Endodermal cell (in vitro differentiated cells): ENCODE measurements at regions not wholly inside any gene's neighbourhood (a gene's known extent, or its start where the extent isn't known, plus 50 kb on each side); places are given as distances from the start of the nearest gene placed in this dataset.

Source experiments
- DNase-seq: peaks from one replicate; pipeline ENCODE4 v3.0.0-alpha.2; 2017
- H3K27ac ChIP-seq: 2 replicates; pipeline ENCODE4 v1.5.1; 2013; ENCODE audit warnings: mild to moderate bottlenecking, low read depth, low read length, moderate library complexity
- H3K27me3 ChIP-seq: 2 replicates; pipeline ENCODE4 v1.6.1; 2013; ENCODE audit warnings: mild to moderate bottlenecking, low read length, moderate library complexity; ENCODE audit not compliant: insufficient read depth, control insufficient read depth, poor library complexity, severe bottlenecking
- H3K36me3 ChIP-seq: 2 replicates; pipeline ENCODE4 v1.7.0; 2013; ENCODE audit warnings: mild to moderate bottlenecking, low read length, moderate library complexity; ENCODE audit not compliant: control insufficient read depth, insufficient read depth
- H3K4me1 ChIP-seq: one replicate; pipeline ENCODE4 v1.7.0; 2013; ENCODE audit warnings: low read length; ENCODE audit not compliant: control insufficient read depth, insufficient read depth
- H3K4me3 ChIP-seq: 2 replicates; pipeline ENCODE4 v1.5.1; 2013; ENCODE audit warnings: mild to moderate bottlenecking, low read length, moderate library complexity
- H3K9ac ChIP-seq: 2 replicates; pipeline ENCODE4 v1.6.1; 2013; ENCODE audit warnings: mild to moderate bottlenecking, low read length, moderate library complexity; ENCODE audit not compliant: poor library complexity, severe bottlenecking; ENCODE audit errors: extremely low read depth
- H3K9me3 ChIP-seq: 2 replicates; pipeline ENCODE4 v1.6.1; 2013; ENCODE audit warnings: mild to moderate bottlenecking, low read length, moderate library complexity; ENCODE audit not compliant: control insufficient read depth
- H3K27ac Mint-ChIP-seq: 2 replicates; pipeline ENCODE4 v1.8.0; 2020; ENCODE audit warnings: mixed read lengths
- H3K27me3 Mint-ChIP-seq: 2 replicates; pipeline ENCODE4 v1.8.0; 2021; ENCODE audit warnings: mild to moderate bottlenecking, mixed read lengths; ENCODE audit not compliant: insufficient read depth
- H3K36me3 Mint-ChIP-seq: 2 replicates; pipeline ENCODE4 v1.8.0; 2020; ENCODE audit warnings: low read depth, mixed read lengths
- H3K4me1 Mint-ChIP-seq: 2 replicates; pipeline ENCODE4 v1.8.0; 2020; ENCODE audit warnings: mixed read lengths
- H3K4me3 Mint-ChIP-seq: 2 replicates; pipeline ENCODE4 v1.8.0; 2020; ENCODE audit warnings: mild to moderate bottlenecking, moderate library complexity, mixed read lengths
- H3K9me3 Mint-ChIP-seq: 2 replicates; pipeline ENCODE4 v1.8.0; 2020; ENCODE audit warnings: mild to moderate bottlenecking, mixed read lengths
- WGBS, 2 experiments: methylation state at CpG; one replicate each; pipeline versions ENCODE4 v1.1.5 to v1.1.7; 2013; ENCODE audit warnings: missing lambda C conversion rate in 2 of 2, mixed read lengths in 1 of 2; ENCODE audit not compliant: insufficient coverage in 1 of 2, insufficient read length in 1 of 2; 5-methylcytosine and 5-hydroxymethylcytosine counted together
- TF ChIP-seq, protein P1 (sequence below): fragments of 200-600 bp; sonication (generic); conservative IDR thresholded peaks from 2 replicates; pipeline ENCODE4 v1.5.0; 2021; ENCODE audit warnings: antibody characterized with exemption, mild to moderate bottlenecking

DNA sequence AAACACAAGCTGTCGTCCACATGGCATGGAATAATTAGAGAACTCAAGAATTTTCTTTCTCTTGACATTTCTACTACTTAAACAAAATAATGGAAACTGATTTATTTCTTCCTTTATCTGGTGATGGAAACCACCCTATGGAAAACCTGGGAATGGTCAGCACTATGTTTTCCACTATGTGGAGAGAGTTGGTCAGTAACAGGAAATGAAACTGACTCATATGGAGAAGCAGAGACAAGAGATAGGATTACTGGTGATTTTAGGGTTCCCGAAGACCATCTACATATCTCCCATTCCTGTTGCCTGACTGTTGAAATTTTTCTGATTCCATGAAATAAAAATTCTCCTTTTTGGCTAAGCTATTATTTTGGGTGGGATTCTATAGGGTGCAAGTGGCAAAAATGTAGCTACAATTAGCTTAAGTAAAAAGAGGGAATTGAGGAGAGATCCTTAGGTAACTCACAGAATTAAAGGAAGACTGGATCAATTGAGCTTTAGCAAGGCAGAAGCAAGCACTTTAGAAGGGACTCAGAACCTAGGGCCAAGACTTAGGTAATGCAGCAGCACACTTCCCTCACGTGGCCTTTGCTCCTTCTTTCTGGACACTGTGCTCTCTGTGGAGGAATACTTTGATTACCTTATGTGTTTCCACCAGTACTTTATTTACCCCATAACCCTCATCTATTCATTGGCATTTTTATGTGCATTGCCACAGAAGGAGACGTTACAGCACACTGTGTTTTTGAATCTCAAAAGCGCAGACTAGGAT lies 89.6 kb downstream of the LEPR start:
- no peak overlapping the region for H3K27ac Mint-ChIP-seq
- no peak overlapping the region for H3K4me3 ChIP-seq
- peaks cover 4% of the 10 kb centered on the region for H3K4me1 Mint-ChIP-seq
- H3K27me3 Mint-ChIP-seq = peaks cover 2% of the 10 kb centered on the region
- TF ChIP-seq, protein P1, sequence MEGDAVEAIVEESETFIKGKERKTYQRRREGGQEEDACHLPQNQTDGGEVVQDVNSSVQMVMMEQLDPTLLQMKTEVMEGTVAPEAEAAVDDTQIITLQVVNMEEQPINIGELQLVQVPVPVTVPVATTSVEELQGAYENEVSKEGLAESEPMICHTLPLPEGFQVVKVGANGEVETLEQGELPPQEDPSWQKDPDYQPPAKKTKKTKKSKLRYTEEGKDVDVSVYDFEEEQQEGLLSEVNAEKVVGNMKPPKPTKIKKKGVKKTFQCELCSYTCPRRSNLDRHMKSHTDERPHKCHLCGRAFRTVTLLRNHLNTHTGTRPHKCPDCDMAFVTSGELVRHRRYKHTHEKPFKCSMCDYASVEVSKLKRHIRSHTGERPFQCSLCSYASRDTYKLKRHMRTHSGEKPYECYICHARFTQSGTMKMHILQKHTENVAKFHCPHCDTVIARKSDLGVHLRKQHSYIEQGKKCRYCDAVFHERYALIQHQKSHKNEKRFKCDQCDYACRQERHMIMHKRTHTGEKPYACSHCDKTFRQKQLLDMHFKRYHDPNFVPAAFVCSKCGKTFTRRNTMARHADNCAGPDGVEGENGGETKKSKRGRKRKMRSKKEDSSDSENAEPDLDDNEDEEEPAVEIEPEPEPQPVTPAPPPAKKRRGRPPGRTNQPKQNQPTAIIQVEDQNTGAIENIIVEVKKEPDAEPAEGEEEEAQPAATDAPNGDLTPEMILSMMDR = no peak
- H3K27ac ChIP-seq = no peak overlapping the region
- WGBS, 2 experiments = 89 to 97% methylated on average over 3 to 5 of the region's 5 CpGs
- no peak overlapping the region for H3K4me3 Mint-ChIP-seq
- no peaks in the 10 kb centered on the region for H3K27me3 ChIP-seq
- no peaks in the 10 kb centered on the region for H3K36me3 Mint-ChIP-seq
- no peaks in the 10 kb centered on the region for H3K4me1 ChIP-seq
- no peaks in the 10 kb centered on the region for H3K36me3 ChIP-seq
- no peak overlapping the region for H3K9ac ChIP-seq
- no peak for DNase-seq
- H3K9me3 ChIP-seq = no peaks in the 10 kb centered on the region
- no peaks in the 10 kb centered on the region for H3K9me3 Mint-ChIP-seq

DNA sequence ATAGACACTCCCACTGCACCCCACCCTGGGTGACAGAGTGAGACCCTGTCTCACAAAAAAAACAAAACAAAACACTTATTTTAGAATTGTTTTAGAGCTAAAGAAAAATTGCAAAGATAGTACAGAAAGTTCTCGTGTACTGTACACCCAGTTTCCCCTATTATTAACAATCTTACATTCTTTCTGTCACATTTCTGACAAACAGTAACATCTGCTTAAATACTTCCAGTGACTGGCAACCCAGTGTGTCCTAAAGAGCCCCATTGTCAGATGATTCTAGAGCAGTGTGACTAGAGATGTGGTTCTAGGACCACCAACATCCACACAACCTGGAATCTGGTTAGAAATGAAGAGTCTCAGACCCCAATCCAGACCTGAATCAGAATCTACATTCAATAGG lies 90.5 kb downstream of the LEPR start:
- Histone ChIP-seq H3K27me3 (no peaks in the 10 kb centered on the region), H3K9me3 (no peaks in the 10 kb centered on the region), H3K9ac (no peak overlapping the region), H3K27ac (no peak overlapping the region), H3K36me3 (no peaks in the 10 kb centered on the region), H3K4me3 (no peak overlapping the region), H3K4me1 (no peaks in the 10 kb centered on the region)
- H3K27me3 Mint-ChIP-seq = peaks cover 2% of the 10 kb centered on the region
- TF ChIP-seq, protein P1 = no peak
- no peaks in the 10 kb centered on the region for H3K4me1 Mint-ChIP-seq
- H3K4me3 Mint-ChIP-seq = no peak overlapping the region
- H3K36me3 Mint-ChIP-seq = no peaks in the 10 kb centered on the region
- no peak for DNase-seq
- no peaks in the 10 kb centered on the region for H3K9me3 Mint-ChIP-seq
- WGBS, 2 experiments = 93% methylated on average over 1 of the region's 1 CpG; no CpG with 5 or more reads in 1 of the 2 experiments
- H3K27ac Mint-ChIP-seq = no peak overlapping the region

GRCh38 chr1:65512383-65512782 lies 91.9 kb downstream of the LEPR start:
- WGBS, 2 experiments = 94 to 95% methylated on average over 4 of the region's 4 CpGs
- no peak overlapping the region for H3K4me3 Mint-ChIP-seq
- no peaks in the 10 kb centered on the region for H3K9me3 Mint-ChIP-seq
- no peaks in the 10 kb centered on the region for H3K9me3 ChIP-seq
- H3K27me3 ChIP-seq = no peaks in the 10 kb centered on the region
- no peaks in the 10 kb centered on the region for H3K36me3 Mint-ChIP-seq
- peaks cover 2% of the 10 kb centered on the region for H3K4me1 Mint-ChIP-seq
- H3K27ac ChIP-seq = no peak overlapping the region
- peaks cover 2% of the 10 kb centered on the region for H3K27me3 Mint-ChIP-seq
- H3K4me1 ChIP-seq = no peaks in the 10 kb centered on the region
- TF ChIP-seq, protein P1 = no peak
- no peak overlapping the region for H3K27ac Mint-ChIP-seq
- no peak overlapping the region for H3K4me3 ChIP-seq
- no peaks in the 10 kb centered on the region for H3K36me3 ChIP-seq
- no peak overlapping the region for H3K9ac ChIP-seq
- DNase-seq = no peak
